Epithelial cell of esophagus (primary cell): ENCODE measurements at regions not wholly inside any gene's neighbourhood (a gene's known extent, or its start where the extent isn't known, plus 50 kb on each side); places are given as distances from the start of the nearest gene placed in this dataset.

Experiments used
- DNase-seq: peaks from one replicate; pipeline ENCODE4 v3.0.0; 2010; ENCODE audit warnings: low read depth
- H3K4me3 ChIP-seq: 2 replicates; pipeline ENCODE4 v1.5.1; 2011; ENCODE audit warnings: mild to moderate bottlenecking, low read length, control low read depth
- CTCF ChIP-seq: IDR thresholded peaks from 2 replicates; pipeline ENCODE4 v1.5.1; 2011; ENCODE audit warnings: low read depth, mild to moderate bottlenecking, low read length, control low read depth, inconsistent platforms; ENCODE audit not compliant: insufficient read depth; ENCODE audit errors: missing control alignments

DNA sequence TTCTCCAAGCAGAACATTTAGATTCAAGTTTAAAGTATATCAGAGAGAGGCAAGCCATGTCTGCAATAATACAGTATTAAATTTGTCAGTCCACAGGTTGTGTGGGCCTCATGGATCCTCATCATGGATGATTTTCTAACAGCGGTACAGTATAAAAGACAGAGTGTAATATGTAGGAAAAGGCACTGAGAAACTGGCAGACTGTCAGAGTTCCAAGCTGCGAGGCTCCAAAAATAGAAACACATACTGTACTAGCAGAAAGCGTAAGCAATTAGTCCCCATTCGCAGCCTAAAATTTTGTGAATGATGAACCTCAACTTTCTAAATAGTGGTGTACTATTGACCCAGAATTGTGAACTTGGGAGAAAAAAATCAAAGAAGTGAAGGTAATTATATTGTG lies 933.3 kb downstream of the XPNPEP1 start:
- no peak overlapping the region for H3K4me3 ChIP-seq
- TF ChIP-seq CTCF = no peak
- DNase-seq = no peak

- no peak for TF ChIP-seq CTCF
- no peak for DNase-seq
- no peak overlapping the region for H3K4me3 ChIP-seq
These were observed 941.2 kb downstream of the XPNPEP1 start for GRCh38 chr10:108982159-108982558.

- H3K4me3 ChIP-seq = no peak overlapping the region
- DNase-seq = no peak
- TF ChIP-seq CTCF = no peak
These were observed 942.4 kb downstream of the XPNPEP1 start for GRCh38 chr10:108980869-108981268.

- H3K4me3 ChIP-seq = no peak overlapping the region
- TF ChIP-seq CTCF = no peak
These were observed 947.8 kb downstream of the XPNPEP1 start for GRCh38 chr10:108975459-108976058.

GRCh38 chr10:108970016-108970415 lies 953.3 kb downstream of the XPNPEP1 start:
- TF ChIP-seq CTCF = no peak
- peak; percentile 31 for DNase-seq
- H3K4me3 ChIP-seq = no peak overlapping the region

More at GRCh38 chr10:108975459-108976058, 947.8 kb downstream of the XPNPEP1 start:
- DNase-seq = no peak

GRCh38 chr10:108966411-108966810 lies 956.9 kb downstream of the XPNPEP1 start:
- no peak for TF ChIP-seq CTCF
- no peak overlapping the region for H3K4me3 ChIP-seq
- DNase-seq = no peak

DNA sequence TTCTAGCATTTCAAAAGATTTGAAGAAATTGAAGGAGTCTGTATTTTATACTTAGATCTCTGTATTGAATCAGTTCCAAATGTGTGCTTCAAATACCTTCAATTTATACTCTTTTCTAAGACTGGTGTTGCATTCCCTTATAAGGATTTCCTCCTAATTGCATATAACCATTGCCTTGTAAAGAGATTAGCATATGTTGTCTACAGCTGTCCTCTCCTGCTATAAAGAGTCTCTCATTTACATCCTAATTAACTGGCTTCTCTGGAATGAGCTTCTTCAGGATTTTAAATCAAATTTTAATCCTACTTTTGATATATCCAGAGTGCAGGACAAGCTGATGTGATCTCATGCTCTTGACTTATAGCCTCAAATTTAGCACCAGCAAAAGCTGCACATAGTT lies 957.3 kb downstream of the XPNPEP1 start:
- no peak overlapping the region for H3K4me3 ChIP-seq
- TF ChIP-seq CTCF = no peak

More for the DNA sequence above, 957.3 kb downstream of the XPNPEP1 start:
- no peak for DNase-seq
